ENCODE measurements at regions not wholly inside any gene's neighbourhood (a gene's known extent, or its start where the extent isn't known, plus 50 kb on each side); places are given as distances from the start of the nearest gene placed in this dataset.

DNA sequence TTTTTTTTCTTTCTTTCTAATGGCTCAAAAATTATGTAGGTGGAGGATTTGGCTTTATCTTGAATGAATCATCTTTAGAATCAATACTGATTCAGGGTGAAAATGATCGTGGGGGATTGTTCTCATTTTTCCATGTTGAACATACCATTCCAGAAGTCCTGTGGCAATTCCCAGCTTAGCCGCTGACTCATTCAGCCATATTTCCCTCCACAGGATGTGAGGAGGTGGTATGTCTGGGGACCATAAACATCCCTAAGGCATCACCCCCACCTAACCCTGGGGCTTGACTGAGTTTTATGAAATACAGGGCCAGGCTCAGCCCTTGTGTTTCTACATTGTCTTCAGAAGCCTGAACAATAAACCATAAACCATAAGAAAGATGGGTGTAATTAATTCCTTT is 92.7 kb upstream of the FN1 start:
- Histone ChIP-seq H3K4me2 (ENCODE audit: low read length) (no peak overlapping the region), H3K4me1 (ENCODE audit: control insufficient read depth, low read depth, low read length) (peaks cover 2% of the 10 kb centered on the region), H3K27ac (ENCODE audit: low read depth, low read length) (no peak overlapping the region), H4K8ac (ENCODE audit: low read depth, low read length) (no peak overlapping the region), H3K56ac (ENCODE audit: low read length) (no peak overlapping the region), H3K79me1 (ENCODE audit: low read length) (no peaks in the 10 kb centered on the region), H3K9ac (ENCODE audit: low read length) (no peak overlapping the region), H3K4ac (ENCODE audit: low read depth, low read length) (no peak overlapping the region), H3K79me2 (ENCODE audit: control insufficient read depth, insufficient read depth, low read length) (no peaks in the 10 kb centered on the region), H2BK120ac (ENCODE audit: low read depth, low read length) (no peak overlapping the region), H3K23ac (ENCODE audit: low read length) (no peak overlapping the region), H4K5ac (ENCODE audit: low read length) (no peak overlapping the region), H3K27me3 (ENCODE audit: insufficient read depth, low read length, poor library complexity) (no peaks in the 10 kb centered on the region), H3K18ac (ENCODE audit: low read length) (no peak overlapping the region), H3K36me3 (ENCODE audit: control insufficient read depth, insufficient read depth, low read length) (no peaks in the 10 kb centered on the region), H2AK5ac (ENCODE audit: low read length) (no peak overlapping the region), H2BK15ac (replicated peaks; ENCODE audit: low read depth) (no peak overlapping the region), H2BK5ac (ENCODE audit: low read length) (no peak overlapping the region), H3K4me3 (ENCODE audit: low read length) (no peak overlapping the region)
- WGBS (ENCODE audit: extremely low coverage, insufficient coverage, low lambda C conversion rate): no CpG with 5 or more reads among the region's 2 CpGs
- DNase-seq: peak; percentile 16

DNA sequence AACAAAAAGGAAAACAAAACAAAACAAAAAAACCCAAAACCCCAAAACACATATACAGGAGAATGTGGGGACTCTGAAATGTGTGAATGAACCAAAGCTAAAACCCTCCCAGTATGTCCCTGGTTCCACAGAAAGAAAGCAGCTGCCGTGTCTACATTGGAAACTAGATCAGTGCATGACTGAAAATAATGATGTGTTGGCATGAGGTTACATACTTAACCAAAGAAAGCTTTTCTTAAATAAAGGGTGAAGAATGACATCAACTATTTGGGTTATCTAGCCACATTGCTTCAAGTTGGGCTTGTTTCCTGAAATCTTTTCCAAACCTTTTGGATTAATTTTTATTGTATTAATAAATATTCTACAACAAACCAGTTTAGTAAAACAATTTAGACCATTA is 91.9 kb upstream of the FN1 start:
- H3K18ac ChIP-seq (ENCODE audit: low read length): no peak overlapping the region
- DNase-seq: no peak
- no peaks in the 10 kb centered on the region for H3K79me1 ChIP-seq (ENCODE audit: low read length)
- H2BK5ac ChIP-seq (ENCODE audit: low read length): no peak overlapping the region
- peaks cover 2% of the 10 kb centered on the region for H3K4me1 ChIP-seq (ENCODE audit: control insufficient read depth, low read depth, low read length)
- H3K27me3 ChIP-seq (ENCODE audit: insufficient read depth, low read length, poor library complexity): no peaks in the 10 kb centered on the region
- H3K23ac ChIP-seq (ENCODE audit: low read length): no peak overlapping the region
- H2BK120ac ChIP-seq (ENCODE audit: low read depth, low read length): no peak overlapping the region
- no peak overlapping the region for H3K27ac ChIP-seq (ENCODE audit: low read depth, low read length)
- no peak overlapping the region for H3K4me3 ChIP-seq (ENCODE audit: low read length)
- WGBS (ENCODE audit: extremely low coverage, insufficient coverage, low lambda C conversion rate): no CpG with 5 or more reads among the region's 1 CpG
- H3K4ac ChIP-seq (ENCODE audit: low read depth, low read length): no peak overlapping the region
- no peak overlapping the region for H3K9ac ChIP-seq (ENCODE audit: low read length)
- no peak overlapping the region for H3K4me2 ChIP-seq (ENCODE audit: low read length)
- no peak overlapping the region for H2AK5ac ChIP-seq (ENCODE audit: low read length)
- no peak overlapping the region for H4K5ac ChIP-seq (ENCODE audit: low read length)
- no peak overlapping the region for H3K56ac ChIP-seq (ENCODE audit: low read length)
- no peak overlapping the region for H2BK15ac ChIP-seq (replicated peaks; ENCODE audit: low read depth)
- no peaks in the 10 kb centered on the region for H3K79me2 ChIP-seq (ENCODE audit: control insufficient read depth, insufficient read depth, low read length)
- H4K8ac ChIP-seq (ENCODE audit: low read depth, low read length): no peak overlapping the region
- H3K36me3 ChIP-seq (ENCODE audit: control insufficient read depth, insufficient read depth, low read length): no peaks in the 10 kb centered on the region

DNA sequence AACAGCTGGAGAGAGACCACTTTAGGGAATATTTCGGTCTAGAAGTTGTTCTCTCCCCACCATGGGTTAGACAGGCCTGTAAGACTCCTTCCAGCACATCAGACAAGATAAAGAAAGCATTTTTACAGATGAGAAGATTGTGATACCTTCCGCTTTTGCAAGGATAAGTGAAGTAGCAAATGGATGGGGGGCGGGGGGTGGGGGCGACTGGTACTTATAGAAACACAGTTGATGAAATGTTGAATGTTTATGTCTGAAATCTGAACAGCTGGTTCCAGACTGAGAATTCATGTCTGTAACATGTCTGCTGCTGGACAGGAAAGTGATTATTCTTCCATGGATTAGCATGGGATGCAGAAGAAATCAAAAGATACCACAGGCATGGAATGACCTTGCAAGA is 90.5 kb upstream of the FN1 start:
- Histone ChIP-seq H3K23ac (ENCODE audit: low read length) (no peak overlapping the region), H3K27ac (ENCODE audit: low read depth, low read length) (no peak overlapping the region), H3K9ac (ENCODE audit: low read length) (no peak overlapping the region), H2AK5ac (ENCODE audit: low read length) (no peak overlapping the region), H3K4ac (ENCODE audit: low read depth, low read length) (no peak overlapping the region), H3K56ac (ENCODE audit: low read length) (no peak overlapping the region), H3K27me3 (ENCODE audit: insufficient read depth, low read length, poor library complexity) (no peaks in the 10 kb centered on the region), H2BK120ac (ENCODE audit: low read depth, low read length) (no peak overlapping the region), H2BK15ac (replicated peaks; ENCODE audit: low read depth) (no peak overlapping the region), H3K18ac (ENCODE audit: low read length) (no peak overlapping the region), H3K4me2 (ENCODE audit: low read length) (no peak overlapping the region), H4K5ac (ENCODE audit: low read length) (no peak overlapping the region), H3K79me1 (ENCODE audit: low read length) (no peaks in the 10 kb centered on the region), H4K8ac (ENCODE audit: low read depth, low read length) (no peak overlapping the region), H3K4me1 (ENCODE audit: control insufficient read depth, low read depth, low read length) (peaks cover 2% of the 10 kb centered on the region), H3K4me3 (ENCODE audit: low read length) (no peak overlapping the region), H3K36me3 (ENCODE audit: control insufficient read depth, insufficient read depth, low read length) (no peaks in the 10 kb centered on the region), H2BK5ac (ENCODE audit: low read length) (no peak overlapping the region), H3K79me2 (ENCODE audit: control insufficient read depth, insufficient read depth, low read length) (no peaks in the 10 kb centered on the region)
- no peak for DNase-seq
- WGBS (ENCODE audit: extremely low coverage, insufficient coverage, low lambda C conversion rate): no CpG with 5 or more reads among the region's 4 CpGs

DNA sequence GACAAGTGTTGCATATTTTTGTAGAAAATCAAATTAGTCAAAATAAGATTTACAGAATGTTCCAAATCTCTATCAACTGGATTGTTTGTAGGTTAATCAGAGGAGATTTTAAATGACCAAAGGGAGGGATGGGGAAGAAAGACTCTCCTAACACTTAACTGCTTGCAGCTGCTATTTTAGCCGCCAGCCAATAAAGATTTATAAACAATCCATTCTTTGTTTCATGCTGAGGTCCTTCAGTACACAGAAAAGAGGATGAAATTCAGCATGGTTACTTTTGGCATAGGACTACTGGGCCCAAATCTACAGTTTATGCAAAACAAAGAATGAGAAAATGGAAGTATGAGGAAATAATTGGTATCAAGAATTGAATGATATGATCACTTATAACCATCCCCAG is 86.4 kb upstream of the FN1 start:
- Histone ChIP-seq H2BK5ac (ENCODE audit: low read length) (no peak overlapping the region), H2BK15ac (replicated peaks; ENCODE audit: low read depth) (no peak overlapping the region), H3K56ac (ENCODE audit: low read length) (no peak overlapping the region), H3K27me3 (ENCODE audit: insufficient read depth, low read length, poor library complexity) (no peaks in the 10 kb centered on the region), H3K79me1 (ENCODE audit: low read length) (no peaks in the 10 kb centered on the region), H3K4me2 (ENCODE audit: low read length) (no peak overlapping the region), H3K4me3 (ENCODE audit: low read length) (no peak overlapping the region), H3K23ac (ENCODE audit: low read length) (no peak overlapping the region), H3K79me2 (ENCODE audit: control insufficient read depth, insufficient read depth, low read length) (no peaks in the 10 kb centered on the region), H3K9ac (ENCODE audit: low read length) (no peak overlapping the region), H3K4ac (ENCODE audit: low read depth, low read length) (no peak overlapping the region), H4K8ac (ENCODE audit: low read depth, low read length) (no peak overlapping the region), H3K36me3 (ENCODE audit: control insufficient read depth, insufficient read depth, low read length) (no peaks in the 10 kb centered on the region), H4K5ac (ENCODE audit: low read length) (no peak overlapping the region), H3K18ac (ENCODE audit: low read length) (no peak overlapping the region), H2AK5ac (ENCODE audit: low read length) (no peak overlapping the region), H3K27ac (ENCODE audit: low read depth, low read length) (no peak overlapping the region), H3K4me1 (ENCODE audit: control insufficient read depth, low read depth, low read length) (peaks cover 2% of the 10 kb centered on the region), H2BK120ac (ENCODE audit: low read depth, low read length) (no peak overlapping the region)
- no peak for DNase-seq
- no CpG with 5 or more reads among the region's 1 CpG for WGBS (ENCODE audit: extremely low coverage, insufficient coverage, low lambda C conversion rate)

DNA sequence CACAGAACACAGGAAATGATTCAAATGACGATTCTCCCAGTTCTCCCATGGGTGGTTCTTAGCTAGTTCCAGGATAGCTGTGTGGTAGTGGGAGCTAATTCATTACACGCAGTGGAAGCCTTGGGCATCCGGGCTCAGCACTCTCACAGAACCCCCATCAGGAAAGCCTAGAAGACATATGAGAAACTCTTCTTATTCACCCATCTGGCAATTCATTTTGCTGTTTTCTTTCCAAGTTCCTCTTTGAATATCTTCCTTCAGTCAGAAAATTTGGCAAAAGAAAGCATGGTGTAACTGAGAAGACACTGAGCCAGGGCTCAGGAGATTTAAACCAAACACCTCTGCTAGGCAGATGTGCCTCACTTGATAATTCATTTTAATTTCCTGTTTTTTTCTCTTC is 85.2 kb upstream of the FN1 start:
- Histone ChIP-seq H3K27me3 (ENCODE audit: insufficient read depth, low read length, poor library complexity) (no peaks in the 10 kb centered on the region), H4K8ac (ENCODE audit: low read depth, low read length) (no peak overlapping the region), H3K4me1 (ENCODE audit: control insufficient read depth, low read depth, low read length) (peaks cover 2% of the 10 kb centered on the region), H3K79me1 (ENCODE audit: low read length) (no peaks in the 10 kb centered on the region), H2BK15ac (replicated peaks; ENCODE audit: low read depth) (no peak overlapping the region), H3K9ac (ENCODE audit: low read length) (no peak overlapping the region), H3K4me3 (ENCODE audit: low read length) (no peak overlapping the region), H3K18ac (ENCODE audit: low read length) (no peak overlapping the region), H2BK5ac (ENCODE audit: low read length) (no peak overlapping the region), H3K4me2 (ENCODE audit: low read length) (no peak overlapping the region), H2BK120ac (ENCODE audit: low read depth, low read length) (no peak overlapping the region), H4K5ac (ENCODE audit: low read length) (no peak overlapping the region), H2AK5ac (ENCODE audit: low read length) (no peak overlapping the region), H3K27ac (ENCODE audit: low read depth, low read length) (no peak overlapping the region), H3K36me3 (ENCODE audit: control insufficient read depth, insufficient read depth, low read length) (no peaks in the 10 kb centered on the region), H3K79me2 (ENCODE audit: control insufficient read depth, insufficient read depth, low read length) (no peaks in the 10 kb centered on the region), H3K23ac (ENCODE audit: low read length) (no peak overlapping the region), H3K56ac (ENCODE audit: low read length) (no peak overlapping the region), H3K4ac (ENCODE audit: low read depth, low read length) (no peak overlapping the region)
- no CpG with 5 or more reads among the region's 3 CpGs for whole genome bisulfite sequencing (ENCODE audit: extremely low coverage, insufficient coverage, low lambda C conversion rate)
- no peak for DNase-seq

DNA sequence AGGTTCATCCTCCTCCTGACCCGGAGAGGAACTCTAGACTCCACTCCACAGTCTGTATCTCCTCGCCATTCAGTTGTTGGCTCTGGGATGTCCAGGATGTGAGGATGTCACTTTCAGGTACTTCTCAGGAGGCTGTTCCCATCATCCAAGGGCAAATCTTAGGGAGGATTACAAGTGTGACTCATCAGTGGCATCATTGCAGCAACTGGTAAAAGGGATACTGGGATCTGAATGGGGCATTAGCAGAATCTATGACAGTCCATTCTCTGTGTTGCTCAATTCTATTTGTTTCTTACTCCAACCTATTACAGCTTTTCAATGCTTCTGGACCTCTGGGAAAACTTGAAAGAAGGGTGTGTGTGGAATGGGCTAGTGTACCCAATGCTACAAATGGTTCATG is 81.5 kb upstream of the FN1 start:
- Histone ChIP-seq H2BK15ac (replicated peaks; ENCODE audit: low read depth) (no peak overlapping the region), H3K79me2 (ENCODE audit: control insufficient read depth, insufficient read depth, low read length) (no peaks in the 10 kb centered on the region), H3K4ac (ENCODE audit: low read depth, low read length) (no peak overlapping the region), H3K18ac (ENCODE audit: low read length) (no peak overlapping the region), H3K36me3 (ENCODE audit: control insufficient read depth, insufficient read depth, low read length) (no peaks in the 10 kb centered on the region), H3K23ac (ENCODE audit: low read length) (no peak overlapping the region), H4K8ac (ENCODE audit: low read depth, low read length) (no peak overlapping the region), H3K4me2 (ENCODE audit: low read length) (no peak overlapping the region), H4K5ac (ENCODE audit: low read length) (no peak overlapping the region), H2BK5ac (ENCODE audit: low read length) (no peak overlapping the region), H3K56ac (ENCODE audit: low read length) (no peak overlapping the region), H2BK120ac (ENCODE audit: low read depth, low read length) (no peak overlapping the region), H3K9ac (ENCODE audit: low read length) (no peak overlapping the region), H3K27ac (ENCODE audit: low read depth, low read length) (no peak overlapping the region), H3K4me1 (ENCODE audit: control insufficient read depth, low read depth, low read length) (no peaks in the 10 kb centered on the region), H3K27me3 (ENCODE audit: insufficient read depth, low read length, poor library complexity) (no peaks in the 10 kb centered on the region), H3K79me1 (ENCODE audit: low read length) (no peaks in the 10 kb centered on the region), H3K4me3 (ENCODE audit: low read length) (no peak overlapping the region), H2AK5ac (ENCODE audit: low read length) (no peak overlapping the region)
- DNase-seq: no peak
- WGBS (ENCODE audit: extremely low coverage, insufficient coverage, low lambda C conversion rate): no CpG with 5 or more reads among the region's 2 CpGs
